ENCODE measurements at regions not wholly inside any gene's neighbourhood (a gene's known extent, or its start where the extent isn't known, plus 50 kb on each side); places are given as distances from the start of the nearest gene placed in this dataset.

- no peak for DNase-seq
Observed at GRCh38 chr6:18785810-18786490, 398.8 kb downstream of the RNF144B start.

DNA sequence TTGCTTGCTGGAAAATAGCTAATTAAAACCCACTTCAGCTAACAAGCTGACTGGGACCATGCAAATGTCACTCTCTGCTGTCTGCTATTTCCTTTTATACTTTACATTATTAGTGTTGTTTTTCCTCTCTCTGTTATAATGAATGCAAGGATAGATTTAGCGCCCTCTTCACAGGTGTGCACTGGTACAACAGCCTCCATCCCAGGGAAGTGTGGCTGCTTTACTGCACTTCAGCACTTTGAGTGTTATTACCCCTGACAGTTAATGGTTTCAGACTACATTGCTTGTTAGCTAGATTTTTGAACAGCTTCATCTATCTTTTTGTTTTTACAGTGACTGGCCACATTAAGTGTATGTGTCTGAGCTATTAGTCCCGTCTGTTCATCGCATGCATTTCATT lies 405.7 kb downstream of the RNF144B start:
- peak; percentile 79 for DNase-seq

GRCh38 chr6:18795726-18796125 lies 408.6 kb downstream of the RNF144B start:
- DNase-seq, result no peak

GRCh38 chr6:18820725-18821124 lies 433.6 kb downstream of the RNF144B start:
- DNase-seq, result no peak

DNA sequence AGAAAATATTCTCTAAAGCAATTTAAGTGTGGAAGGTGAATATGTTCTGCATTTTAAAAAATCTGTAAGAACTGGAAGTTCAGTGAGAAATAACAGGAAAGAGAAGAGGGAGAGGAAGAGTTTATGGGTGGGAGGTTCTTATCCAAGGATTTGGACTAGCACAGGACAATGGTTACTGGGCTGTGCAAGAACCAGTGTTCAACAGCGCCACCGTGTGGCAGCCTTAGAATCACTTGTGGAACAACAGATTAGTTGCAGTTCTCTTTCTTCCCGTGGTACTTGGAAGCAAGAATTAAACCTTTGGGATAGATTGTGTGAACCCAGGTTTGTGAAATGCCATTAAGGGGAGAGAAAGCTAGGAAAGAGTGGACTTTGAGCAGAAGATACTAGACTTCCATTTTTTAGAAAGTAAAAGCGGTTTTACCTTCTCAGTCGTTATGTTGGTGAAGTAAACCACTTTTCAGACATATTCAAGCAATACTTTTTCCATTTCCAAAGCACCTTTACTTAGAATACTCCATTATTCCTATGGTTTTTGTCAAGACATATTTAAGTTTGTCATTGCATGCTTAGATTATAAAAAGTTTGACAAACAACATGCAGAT lies 436.7 kb downstream of the RNF144B start:
- no peak for DNase-seq

DNA sequence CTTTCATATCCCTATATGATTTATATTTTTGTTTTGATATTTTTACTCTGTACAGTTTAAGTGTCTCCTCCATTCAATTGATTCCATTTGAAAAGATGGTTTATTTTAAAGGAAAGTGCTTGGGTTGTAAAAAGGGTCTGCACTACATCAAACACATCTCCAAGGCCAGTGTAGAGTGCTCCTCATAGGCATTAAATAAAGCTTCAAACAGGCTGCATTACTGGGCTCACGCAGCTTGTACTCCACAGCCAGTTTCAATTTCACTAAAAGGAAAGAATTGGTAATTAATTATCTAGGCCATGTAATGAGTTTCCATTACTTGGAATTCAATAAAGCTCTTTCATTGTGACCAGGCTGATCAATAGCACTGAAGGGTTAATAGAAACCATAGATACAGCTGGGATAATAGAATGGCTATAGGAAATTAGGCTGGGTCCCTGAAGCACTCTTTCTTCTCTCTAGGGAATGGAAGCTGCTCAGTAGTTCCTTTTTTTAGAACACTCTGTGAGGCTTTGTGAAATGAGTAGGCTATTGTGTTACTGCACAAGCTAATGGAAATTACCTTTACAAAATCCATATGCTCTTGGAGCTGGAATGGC lies 442.2 kb downstream of the RNF144B start:
- no peak for DNase-seq

DNA sequence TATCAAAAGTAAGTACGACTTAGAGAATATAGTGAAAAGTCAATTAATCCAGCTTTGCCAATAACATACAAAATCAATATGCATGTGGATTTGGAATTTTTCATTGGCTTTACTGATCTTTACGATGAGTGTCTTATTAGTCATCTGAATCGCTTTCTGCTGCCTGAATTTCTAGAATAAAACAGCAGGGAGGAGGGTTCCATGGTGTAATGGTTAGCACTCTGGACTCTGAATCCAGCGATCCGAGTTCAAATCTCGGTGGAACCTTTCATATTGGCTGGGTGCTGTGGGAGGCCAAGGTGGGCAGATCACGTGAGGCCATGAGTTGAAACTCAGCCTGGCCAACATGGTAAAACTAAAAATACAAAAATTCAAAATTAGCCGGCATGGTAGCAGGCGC lies 448.8 kb downstream of the RNF144B start:
- DNase-seq, result no peak

GRCh38 chr6:18837013-18837412 lies 449.9 kb downstream of the RNF144B start:
- DNase-seq, result no peak

DNA sequence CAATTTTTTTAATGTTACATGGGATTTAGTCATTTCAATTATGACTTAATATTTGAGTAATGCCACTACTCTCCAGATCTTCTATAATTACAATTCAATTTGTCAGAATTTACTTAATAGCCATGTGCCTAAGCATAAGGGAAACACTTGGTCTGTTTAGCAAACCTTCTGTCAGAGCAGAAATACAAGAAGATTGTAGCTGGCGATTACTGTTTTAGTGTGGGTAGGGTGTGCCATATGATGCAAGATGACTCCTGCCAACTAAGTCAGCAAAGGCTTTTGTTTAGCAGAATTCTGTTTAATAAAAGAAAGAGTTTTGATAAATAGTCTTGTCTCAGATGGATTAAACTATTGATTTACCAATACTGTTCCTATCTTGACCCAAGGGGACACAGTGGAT lies 455.4 kb downstream of the RNF144B start:
- no peak for DNase-seq

GRCh38 chr6:18845896-18846295 lies 458.7 kb downstream of the RNF144B start:
- peak; percentile 89 for DNase-seq

GRCh38 chr6:18846327-18846726 lies 459.2 kb downstream of the RNF144B start:
- no peak for DNase-seq

- peak; percentile 100 for DNase-seq
Observed at GRCh38 chr6:18861204-18861603, 474.1 kb downstream of the RNF144B start.

GRCh38 chr6:18883268-18883667 lies 496.1 kb downstream of the RNF144B start:
- peak; percentile 15 for DNase-seq

GRCh38 chr6:18883851-18884250 lies 496.7 kb downstream of the RNF144B start:
- no peak for DNase-seq

DNA sequence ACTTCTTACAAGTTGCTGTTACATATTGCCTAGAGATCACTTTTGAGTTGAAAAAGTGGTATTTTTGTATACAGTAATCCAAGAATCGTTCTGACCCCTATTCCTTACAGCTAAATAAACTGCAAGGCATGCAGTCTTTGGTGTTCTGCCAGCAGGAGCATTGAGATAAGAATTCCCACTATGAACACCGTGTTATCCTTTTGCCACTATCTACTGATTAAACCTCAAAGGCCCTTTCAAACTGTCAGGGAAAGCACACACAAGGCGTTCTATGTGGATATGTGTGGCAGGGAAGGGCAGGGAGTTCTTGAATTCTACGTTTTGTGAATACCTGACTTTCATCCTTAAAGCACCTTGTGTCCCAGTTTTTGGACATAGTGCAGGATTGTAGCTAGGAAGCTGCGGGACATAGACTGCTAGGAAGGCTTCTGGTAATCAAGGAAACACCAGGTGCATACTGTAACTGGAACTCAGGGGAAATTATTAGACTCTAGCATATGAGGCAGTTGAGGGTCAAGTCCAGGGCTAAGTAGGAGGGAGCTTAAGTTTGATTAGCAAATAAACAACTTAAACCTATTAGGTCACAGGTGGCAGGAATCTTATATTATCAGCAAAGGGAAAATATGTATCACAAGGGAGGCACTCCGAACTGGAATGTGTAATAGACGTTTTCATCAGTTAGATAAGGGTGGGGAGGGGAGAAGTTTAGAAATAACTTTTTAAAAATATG lies 506.6 kb downstream of the RNF144B start:
- DNase-seq, result no peak

- no peak for DNase-seq
Observed at GRCh38 chr6:18897350-18897749, 510.2 kb downstream of the RNF144B start.

GRCh38 chr6:18904681-18905080 lies 517.5 kb downstream of the RNF144B start:
- no peak for DNase-seq

DNA sequence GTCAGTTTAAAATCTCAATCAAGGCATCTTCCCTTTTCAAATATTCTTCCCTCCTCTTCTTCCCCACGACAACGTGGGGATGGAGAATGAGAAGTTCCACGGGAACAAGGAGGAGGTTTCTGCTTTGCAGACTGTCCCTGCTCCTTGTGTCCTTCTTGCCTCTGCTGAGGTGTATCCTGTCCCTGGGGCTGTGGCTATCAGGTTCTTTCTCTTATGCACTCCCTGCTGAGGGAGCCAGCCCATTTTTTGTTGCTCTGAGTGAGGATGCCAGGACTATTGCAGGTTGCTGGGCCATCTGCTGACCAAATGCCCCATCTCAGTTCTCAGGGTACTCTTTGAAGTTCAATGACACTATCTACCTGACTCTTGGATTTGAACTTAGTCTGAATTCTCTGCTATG lies 533.6 kb downstream of the RNF144B start:
- DNase-seq, result no peak

GRCh38 chr6:18931086-18931485 lies 543.9 kb downstream of the RNF144B start:
- peak; percentile 17 for DNase-seq

DNA sequence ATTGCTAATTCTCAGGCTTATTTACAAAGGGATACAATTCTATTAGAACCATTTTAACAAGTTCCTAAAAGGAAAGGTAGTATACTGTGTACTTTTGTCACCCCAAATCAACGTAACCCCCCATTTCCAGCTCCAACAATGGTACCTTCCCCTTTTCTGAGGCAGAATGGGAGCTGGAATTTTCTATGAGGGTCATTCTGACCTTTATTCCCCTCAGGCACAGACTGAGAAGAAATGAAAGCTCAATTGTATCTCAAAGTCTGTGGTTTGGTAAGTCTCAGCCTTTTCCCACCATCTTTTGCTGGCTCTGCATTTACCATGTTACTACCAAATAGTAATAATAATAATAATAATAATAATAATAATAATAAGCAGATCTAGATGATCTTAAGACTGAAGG lies 571.0 kb downstream of the RNF144B start:
- DNase-seq, result no peak

GRCh38 chr6:18961566-18961965 lies 574.4 kb downstream of the RNF144B start:
- DNase-seq, result no peak

- DNase-seq, result peak; percentile 25
Observed at GRCh38 chr6:18962361-18962905, 575.3 kb downstream of the RNF144B start.

- no peak for DNase-seq
Observed at GRCh38 chr6:18963439-18963838, 576.3 kb downstream of the RNF144B start.

DNA sequence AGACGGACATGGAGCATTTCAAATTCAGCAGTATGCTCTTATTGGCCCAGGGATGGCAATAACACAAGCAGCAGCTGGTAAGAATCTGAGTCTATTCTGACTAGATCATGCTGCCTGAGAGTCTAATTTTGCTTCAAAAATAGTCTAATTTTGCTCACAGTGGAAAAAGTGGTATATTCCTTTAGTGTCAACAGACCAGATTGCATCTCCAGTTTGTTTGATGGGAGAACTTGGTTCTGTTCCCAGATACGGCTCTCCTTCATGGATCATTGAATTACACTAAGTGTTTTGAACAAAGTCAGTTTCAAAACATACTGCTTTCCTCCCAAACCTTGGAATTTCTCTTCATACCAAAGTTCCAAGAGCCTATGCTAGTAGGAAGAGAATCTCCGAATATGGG lies 586.1 kb downstream of the RNF144B start:
- DNase-seq, result no peak
